H1 (cell line): ENCODE measurements at regions not wholly inside any gene's neighbourhood (a gene's known extent, or its start where the extent isn't known, plus 50 kb on each side); places are given as distances from the start of the nearest gene placed in this dataset.

Experiments used
- CTCF ChIA-PET: fragments of 300-600 bp; sonication (Branson Sonifier 250); formaldehyde crosslinking; loops from one replicate; lab custom pipeline; 2021; ENCODE audit not compliant: partially characterized antibody; lab: Charles Lee
- POLR2A ChIA-PET: fragments of 300-600 bp; sonication (Branson Sonifier 250); formaldehyde crosslinking; loops from one replicate; lab custom pipeline; 2021; ENCODE audit warnings: inconsistent platforms; ENCODE audit not compliant: partially characterized antibody; lab: Charles Lee
- DNase-seq, 2 experiments: peaks; one replicate each; pipeline versions ENCODE4 v3.0.0 to v3.0.0-alpha.2; 2010 to 2022; ENCODE audit warnings: low spot score in 2 of 2, low read depth in 1 of 2, mixed read lengths in 1 of 2
- FAIRE-seq: peaks from 2 replicates; lab custom pipeline; 2011; peaks lifted over from hg19 to GRCh38; lab: Jason Lieb, UNC
- H2AFZ ChIP-seq: 2 replicates; pipeline ENCODE4 v1.8.1; 2012; ENCODE audit warnings: low read length, inconsistent platforms
- H2AK5ac ChIP-seq: 2 replicates; pipeline ENCODE4 v1.6.1; 2013; ENCODE audit warnings: low read depth, low read length
- H2BK120ac ChIP-seq: replicated peaks from 2 replicates; pipeline ENCODE3; 2013; ENCODE audit warnings: low read depth, low read length, inconsistent platforms
- H2BK12ac ChIP-seq: 2 replicates; pipeline ENCODE4 v1.6.1; 2013; ENCODE audit warnings: low read depth, low read length
- H2BK15ac ChIP-seq: 2 replicates; pipeline ENCODE4 v1.6.1; 2013; ENCODE audit warnings: low read length
- H2BK20ac ChIP-seq: 2 replicates; pipeline ENCODE4 v1.6.1; 2013; ENCODE audit warnings: low read length
- H2BK5ac ChIP-seq: 2 replicates; pipeline ENCODE4 v1.6.1; 2013; ENCODE audit warnings: low read depth, low read length
- H3K14ac ChIP-seq: 2 replicates; pipeline ENCODE4 v1.6.1; 2013; ENCODE audit warnings: inconsistent platforms; ENCODE audit not compliant: insufficient read length
- H3K18ac ChIP-seq: 2 replicates; pipeline ENCODE4 v1.6.1; 2013; ENCODE audit warnings: low read length; ENCODE audit errors: extremely low read depth
- H3K23ac ChIP-seq: 2 replicates; pipeline ENCODE4 v1.6.1; 2013; ENCODE audit warnings: inconsistent platforms; ENCODE audit not compliant: insufficient read length
- H3K23me2 ChIP-seq: 2 replicates; pipeline ENCODE4 v1.6.1; 2013; ENCODE audit warnings: low read depth, low read length
- H3K27ac ChIP-seq: 2 replicates; pipeline ENCODE4 v1.6.1; 2011; ENCODE audit warnings: low read depth, low read length, inconsistent platforms
- H3K27me3 ChIP-seq, 4 experiments: replicated peaks in 1 of 4; 1 replicate in 1 of 4; 2 replicates in 3 of 4; pipeline versions ENCODE4 v1.6.1 to v1.8.1; 2011 to 2013; ENCODE audit warnings: low read length in 3 of 4, mild to moderate bottlenecking in 3 of 4, inconsistent platforms in 2 of 4, mixed read lengths in 2 of 4, moderate library complexity in 1 of 4; ENCODE audit not compliant: control insufficient read depth in 3 of 4, insufficient read depth in 3 of 4; ENCODE audit errors: extremely low read depth in 1 of 4
- H3K36me3 ChIP-seq, 4 experiments: 2 replicates each; pipeline versions ENCODE4 v1.6.1 to v1.8.1; 2011 to 2013; ENCODE audit warnings: mild to moderate bottlenecking in 4 of 4, low read length in 3 of 4, moderate library complexity in 2 of 4, control low read depth in 1 of 4, inconsistent platforms in 1 of 4; ENCODE audit not compliant: insufficient read depth in 4 of 4, control insufficient read depth in 2 of 4
- H3K4ac ChIP-seq: replicated peaks from 2 replicates; pipeline ENCODE3; 2013; ENCODE audit warnings: low read length, low read depth, mixed read lengths, inconsistent platforms; ENCODE audit not compliant: insufficient read length
- H3K4me1 ChIP-seq, 4 experiments: replicated peaks in 1 of 4; 1 replicate in 1 of 4; 2 replicates in 3 of 4; pipeline versions ENCODE4 v1.6.1 to v1.8.1; 2011 to 2013; ENCODE audit warnings: low read length in 3 of 4, inconsistent platforms in 2 of 4, mixed read lengths in 1 of 4; ENCODE audit not compliant: insufficient read depth in 4 of 4, control insufficient read depth in 3 of 4
- H3K4me2 ChIP-seq, 2 experiments: 2 replicates each; pipeline versions ENCODE4 v1.6.1 to v1.8.1; 2011 to 2013; ENCODE audit warnings: low read depth in 2 of 2, low read length in 2 of 2, control low read depth in 1 of 2, inconsistent platforms in 1 of 2, mild to moderate bottlenecking in 1 of 2; ENCODE audit not compliant: insufficient read depth in 1 of 2
- H3K4me3 ChIP-seq, 4 experiments: fragments of 200-600, 300-600 bp in 1 of 4; sonication (generic), shearing (Covaris generic), sonication (Bioruptor Twin) in 1 of 4; 2 replicates each; pipeline versions ENCODE4 v1.5.1 to v1.8.1; 2011 to 2016; ENCODE audit warnings: low read length in 4 of 4, low read depth in 3 of 4, control low read depth in 2 of 4, inconsistent platforms in 2 of 4, mild to moderate bottlenecking in 2 of 4, mixed read lengths in 1 of 4, moderate library complexity in 1 of 4; ENCODE audit not compliant: insufficient read depth in 2 of 4; ENCODE audit errors: extremely low read depth in 1 of 4
- H3K56ac ChIP-seq: replicated peaks from 2 replicates; pipeline ENCODE3; 2013; ENCODE audit warnings: low read depth, mild to moderate bottlenecking, mixed read lengths, low read length, inconsistent platforms; ENCODE audit not compliant: insufficient read length
- H3K79me1 ChIP-seq: 2 replicates; pipeline ENCODE4 v1.6.1; 2013; ENCODE audit warnings: low read depth, low read length, control low read depth
- H3K79me2 ChIP-seq, 2 experiments: 2 replicates each; pipeline versions ENCODE4 v1.6.1 to v1.8.1; 2012 to 2013; ENCODE audit warnings: low read length in 2 of 2, mild to moderate bottlenecking in 2 of 2, inconsistent platforms in 1 of 2; ENCODE audit not compliant: insufficient read depth in 2 of 2, control insufficient read depth in 1 of 2
- H3K9ac ChIP-seq, 4 experiments: replicated peaks in 1 of 4; 1 replicate in 1 of 4; 2 replicates in 3 of 4; pipeline versions ENCODE4 v1.6.1 to v1.8.1; 2011 to 2013; ENCODE audit warnings: low read depth in 3 of 4, low read length in 3 of 4, control low read depth in 2 of 4, mild to moderate bottlenecking in 2 of 4, moderate library complexity in 2 of 4, inconsistent platforms in 1 of 4; ENCODE audit errors: extremely low read depth in 1 of 4
- H3K9me3 ChIP-seq, 2 experiments: 2 replicates each; pipeline versions ENCODE4 v1.6.1 to v1.8.1; 2012 to 2013; ENCODE audit warnings: mild to moderate bottlenecking in 2 of 2, moderate library complexity in 2 of 2, control low read depth in 1 of 2, inconsistent platforms in 1 of 2, low read depth in 1 of 2, low read length in 1 of 2, mixed read lengths in 1 of 2; ENCODE audit not compliant: insufficient read depth in 2 of 2
- H4K20me1 ChIP-seq, 2 experiments: replicated peaks in 1 of 2; 2 replicates each; pipeline versions ENCODE3 to v1.8.1; 2011 to 2013; ENCODE audit warnings: inconsistent platforms in 2 of 2, low read length in 2 of 2, mild to moderate bottlenecking in 1 of 2; ENCODE audit not compliant: insufficient read depth in 2 of 2, control insufficient read depth in 1 of 2
- H4K5ac ChIP-seq: 2 replicates; pipeline ENCODE4 v1.6.1; 2013; ENCODE audit warnings: low read length, low read depth, mixed read lengths, inconsistent platforms; ENCODE audit not compliant: insufficient read length
- H4K8ac ChIP-seq: 2 replicates; pipeline ENCODE4 v1.8.0; 2013; ENCODE audit warnings: mild to moderate bottlenecking, moderate library complexity, low read length, inconsistent platforms; ENCODE audit not compliant: insufficient read depth; ENCODE audit errors: extremely low read depth
- H4K91ac ChIP-seq: replicated peaks from 2 replicates; pipeline ENCODE3; 2013; ENCODE audit warnings: low read length, mixed read lengths, inconsistent platforms; ENCODE audit not compliant: insufficient read length
- ASH2L ChIP-seq: fragments of 200-600, 300-600 bp; sonication (generic); IDR thresholded peaks from one replicate; pipeline ENCODE4 v1.7.1; 2017; ENCODE audit warnings: low read length
- ATF3 ChIP-seq: IDR thresholded peaks from 2 replicates; pipeline ENCODE4 v1.6.1; 2011; ENCODE audit warnings: low read depth, mild to moderate bottlenecking, low read length; ENCODE audit not compliant: insufficient read depth
- CTCF ChIP-seq, 3 experiments: IDR thresholded peaks; 1 replicate in 2 of 3; 2 replicates in 1 of 3; pipeline versions ENCODE4 v1.5.1 to v1.6.1; 2011; ENCODE audit warnings: low read length in 3 of 3, mild to moderate bottlenecking in 3 of 3, inconsistent platforms in 2 of 3, low read depth in 1 of 3, moderate library complexity in 1 of 3; ENCODE audit not compliant: insufficient read depth in 1 of 3; ENCODE audit errors: control extremely low read depth in 1 of 3
- RAD21 ChIP-seq, 2 experiments: IDR thresholded peaks in 1 of 2; conservative IDR thresholded peaks in 1 of 2; 2 replicates each; pipeline ENCODE4 v1.6.1; 2011; ENCODE audit warnings: low read depth in 2 of 2, low read length in 2 of 2, improper control_type of control experiment in 1 of 2, inconsistent platforms in 1 of 2, mild to moderate bottlenecking in 1 of 2, moderate library complexity in 1 of 2
- WGBS, 2 experiments: shearing (Covaris generic) in 1 of 2; methylation state at CpG; one replicate each; pipeline versions ENCODE4 v1.1.6 to v1.1.7; 2013 to 2015; ENCODE audit warnings: low lambda C conversion rate in 2 of 2, mixed read lengths in 2 of 2, inconsistent platforms in 1 of 2, low coverage in 1 of 2, missing lambda C conversion rate in 1 of 2; ENCODE audit not compliant: insufficient replicate concordance in 2 of 2, insufficient coverage in 1 of 2, insufficient read length in 1 of 2; ENCODE audit errors: extremely low coverage in 1 of 2, missing lambda C conversion rate in 1 of 2; 5-methylcytosine and 5-hydroxymethylcytosine counted together

GRCh38 chr1:87673748-87674147 lies 345.1 kb downstream of the LMO4 start:
- Histone ChIP-seq H2AK5ac (no peak overlapping the region), H2BK12ac (no peak overlapping the region), H3K79me2 (no peaks in the 10 kb centered on the region), H3K4me2 (no peak overlapping the region), H3K27me3 (peaks cover 0 to 2% (median 0%) of the 10 kb centered on the region in 4 experiments; a peak in 1 of 7 replicates), H4K5ac (no peak overlapping the region), H3K4me3 (no peak overlapping the region), H3K14ac (no peak overlapping the region), H3K56ac (no peak overlapping the region), H2BK5ac (no peak overlapping the region), H3K4ac (no peak overlapping the region), H3K18ac (no peak overlapping the region), H2BK20ac (no peak overlapping the region), H4K8ac (no peak overlapping the region), H2BK120ac (no peak overlapping the region), H3K79me1 (no peaks in the 10 kb centered on the region), H3K36me3 (no peaks in the 10 kb centered on the region; a peak in 1 of 8 replicates), H4K91ac (no peak overlapping the region), H2BK15ac (no peak overlapping the region), H2AFZ (no peak overlapping the region), H3K23me2 (no peaks in the 10 kb centered on the region; the same call in 1 of the 2 replicates), H3K9me3 (no peaks in the 10 kb centered on the region), H4K20me1 (no peaks in the 10 kb centered on the region), H3K4me1 (no peaks in the 10 kb centered on the region), H3K27ac (no peak overlapping the region), H3K9ac (no peak overlapping the region), H3K23ac (no peak overlapping the region)
- TF ChIP-seq RAD21 (IDR thresholded peaks at IDR 0.05 in 1 of 2, conservative IDR thresholded peaks at IDR 0.05 in 1 of 2; ENCODE audit: low read depth in 2 of 2, low read length in 2 of 2): peak; percentile 39 to 40
- TF ChIP-seq CTCF (IDR thresholded peaks at IDR 0.05; ENCODE audit: control extremely low read depth in 1 of 3, insufficient read depth in 1 of 3, low read depth in 1 of 3, low read length in 3 of 3): peak in 1 of 3 experiments; percentile 16; a peak in 2 of 4 replicates
- no peak for TF ChIP-seq ASH2L
- no peak for TF ChIP-seq ATF3
- ChIA-PET POLR2A (no interaction called here), CTCF (interaction anchor here (0.5 to 3.3 kb wide), 8 partner anchors 11 to 350 kb away, joined by 3 to 22 read pairs (median 4); no protein-coding TSS in a partner anchor)
- FAIRE-seq (no peak), DNase-seq (no peak)
- 87% methylated on average over 3 of the region's 3 CpGs; no CpG with 5 or more reads in 1 of the 2 experiments for WGBS, 2 experiments
